ENCODE measurements at regions not wholly inside any gene's neighbourhood (a gene's known extent, or its start where the extent isn't known, plus 50 kb on each side); places are given as distances from the start of the nearest gene placed in this dataset.

DNA sequence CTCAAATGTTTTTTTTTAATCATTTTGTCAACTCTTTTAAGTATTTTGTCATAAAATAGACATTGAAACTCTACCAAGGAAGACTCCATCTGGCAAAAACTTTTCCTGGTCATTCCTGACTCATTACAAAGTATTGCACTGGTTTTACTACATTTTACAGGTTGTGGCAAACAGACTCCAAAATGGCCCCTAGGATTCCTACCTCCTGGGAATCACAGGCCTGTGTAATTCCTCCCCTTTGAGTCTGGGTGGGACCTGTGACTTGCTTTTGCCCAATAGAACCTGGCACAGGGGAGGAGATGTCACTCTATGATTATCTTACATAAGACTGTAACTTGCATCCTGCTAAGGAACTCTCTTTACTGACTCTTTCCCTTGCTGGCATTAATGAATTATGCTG, 123.6 kb upstream of the KCNJ6 start:
- no peak overlapping the region for H3K27ac ChIP-seq (ENCODE audit: low read depth, low read length)
- H3K36me3 ChIP-seq (ENCODE audit: control insufficient read depth, insufficient read depth, low read length) = no peaks in the 10 kb centered on the region
- H3K9me3 ChIP-seq (ENCODE audit: control insufficient read depth, insufficient read depth, low read length) = no peaks in the 10 kb centered on the region
- no peak overlapping the region for H3K9ac ChIP-seq (ENCODE audit: low read depth, low read length)
- no peaks in the 10 kb centered on the region for H3K27me3 ChIP-seq (ENCODE audit: control insufficient read depth, insufficient read depth, low read length)
- no peak overlapping the region for H3K4me3 ChIP-seq (ENCODE audit: low read depth, low read length)
- peaks cover 11% of the 10 kb centered on the region for H3K4me1 ChIP-seq (ENCODE audit: control insufficient read depth, insufficient read depth, low read length)

DNA sequence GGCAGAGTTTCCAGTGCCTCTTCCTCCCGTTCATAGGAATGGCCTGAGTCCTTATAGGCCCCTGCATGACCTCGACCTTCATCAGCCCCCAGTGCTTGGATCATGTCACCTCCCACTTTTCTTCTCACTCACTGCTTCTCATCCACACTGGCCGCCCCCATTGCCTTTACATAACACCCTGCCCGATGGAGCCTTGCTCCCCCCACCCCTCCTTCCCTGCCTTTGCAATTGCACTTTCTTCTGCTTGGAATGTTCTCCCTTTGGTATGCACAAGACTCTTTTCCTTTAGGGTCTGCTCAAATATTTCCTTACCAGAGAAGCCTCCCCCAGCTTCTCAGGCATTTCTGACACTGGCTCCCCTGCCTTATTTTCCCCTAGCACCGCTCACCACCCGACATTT, 125.2 kb upstream of the KCNJ6 start:
- Histone ChIP-seq H3K27me3 (ENCODE audit: control insufficient read depth, insufficient read depth, low read length) (no peaks in the 10 kb centered on the region), H3K9ac (ENCODE audit: low read depth, low read length) (no peak overlapping the region), H3K4me3 (ENCODE audit: low read depth, low read length) (no peak overlapping the region), H3K4me1 (ENCODE audit: control insufficient read depth, insufficient read depth, low read length) (peaks cover 11% of the 10 kb centered on the region), H3K27ac (ENCODE audit: low read depth, low read length) (no peak overlapping the region), H3K36me3 (ENCODE audit: control insufficient read depth, insufficient read depth, low read length) (no peaks in the 10 kb centered on the region), H3K9me3 (ENCODE audit: control insufficient read depth, insufficient read depth, low read length) (no peaks in the 10 kb centered on the region)

DNA sequence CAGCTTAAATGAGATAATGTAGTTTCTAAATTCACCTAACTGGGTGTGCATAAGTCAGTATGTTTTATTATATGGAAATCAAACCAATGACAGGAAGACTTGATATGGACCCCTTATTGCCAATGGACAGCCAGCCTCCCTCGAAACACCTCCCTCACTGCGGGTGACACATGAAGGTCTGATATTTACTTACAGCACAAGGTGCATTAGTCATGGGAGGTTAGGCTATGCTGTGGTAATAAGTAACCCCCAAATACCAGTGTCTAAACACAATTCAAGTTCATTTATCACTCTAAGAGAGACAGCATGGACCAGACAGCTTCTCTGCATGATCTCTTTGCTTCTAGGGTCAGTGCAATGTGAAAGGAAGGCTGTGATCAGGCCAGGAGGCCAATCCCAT, 126.0 kb upstream of the KCNJ6 start:
- H3K9ac ChIP-seq (ENCODE audit: low read depth, low read length) = no peak overlapping the region
- H3K4me1 ChIP-seq (ENCODE audit: control insufficient read depth, insufficient read depth, low read length) = peaks cover 11% of the 10 kb centered on the region
- no peak overlapping the region for H3K4me3 ChIP-seq (ENCODE audit: low read depth, low read length)
- H3K36me3 ChIP-seq (ENCODE audit: control insufficient read depth, insufficient read depth, low read length) = no peaks in the 10 kb centered on the region
- H3K27me3 ChIP-seq (ENCODE audit: control insufficient read depth, insufficient read depth, low read length) = no peaks in the 10 kb centered on the region
- H3K27ac ChIP-seq (ENCODE audit: low read depth, low read length) = no peak overlapping the region
- H3K9me3 ChIP-seq (ENCODE audit: control insufficient read depth, insufficient read depth, low read length) = no peaks in the 10 kb centered on the region

DNA sequence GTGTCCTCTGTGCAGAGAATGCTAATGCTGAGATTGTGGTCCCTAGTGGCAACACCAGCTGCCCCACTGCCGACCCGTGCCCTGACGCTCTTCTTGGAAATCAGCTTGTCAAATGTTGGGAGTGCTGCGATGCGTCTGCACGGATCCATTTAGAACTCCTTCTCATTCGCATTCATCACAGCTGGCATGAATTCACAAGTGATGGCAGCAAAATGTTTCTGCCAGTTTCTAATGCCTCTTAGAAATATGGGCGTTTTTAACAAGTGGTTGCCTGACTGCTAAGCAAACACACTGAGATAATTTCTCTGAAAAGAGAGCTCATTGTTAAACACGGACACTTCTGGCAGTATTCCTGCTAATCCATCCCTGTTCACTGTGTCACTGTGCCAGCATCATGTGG, 131.9 kb upstream of the KCNJ6 start:
- no peaks in the 10 kb centered on the region for H3K27me3 ChIP-seq (ENCODE audit: control insufficient read depth, insufficient read depth, low read length)
- no peaks in the 10 kb centered on the region for H3K9me3 ChIP-seq (ENCODE audit: control insufficient read depth, insufficient read depth, low read length)
- H3K4me3 ChIP-seq (ENCODE audit: low read depth, low read length) = no peak overlapping the region
- H3K36me3 ChIP-seq (ENCODE audit: control insufficient read depth, insufficient read depth, low read length) = no peaks in the 10 kb centered on the region
- no peak overlapping the region for H3K27ac ChIP-seq (ENCODE audit: low read depth, low read length)
- no peaks in the 10 kb centered on the region for H3K4me1 ChIP-seq (ENCODE audit: control insufficient read depth, insufficient read depth, low read length)
- no peak overlapping the region for H3K9ac ChIP-seq (ENCODE audit: low read depth, low read length)

DNA sequence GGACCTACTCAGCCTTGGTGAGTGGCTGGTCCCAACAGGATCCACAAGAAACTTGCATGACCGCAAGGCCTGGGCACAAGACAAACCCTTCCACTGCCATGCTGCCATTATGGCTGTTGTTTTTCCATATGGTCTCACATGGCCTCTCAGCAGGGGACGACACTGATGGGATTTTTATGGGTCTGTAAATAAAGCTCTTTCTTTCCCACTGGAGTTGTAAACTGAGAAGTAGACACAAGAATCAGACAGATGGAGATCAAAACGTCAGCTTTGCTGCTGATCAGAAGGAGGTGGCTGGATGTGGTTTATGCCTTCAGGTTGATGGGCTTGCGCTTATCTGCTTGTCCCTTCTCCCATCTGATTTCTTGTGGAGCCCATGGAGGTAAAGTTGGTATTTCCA, 138.1 kb upstream of the KCNJ6 start:
- Histone ChIP-seq H3K4me3 (ENCODE audit: low read depth, low read length) (no peak overlapping the region), H3K27me3 (ENCODE audit: control insufficient read depth, insufficient read depth, low read length) (no peaks in the 10 kb centered on the region; the same call in 1 of the 2 replicates), H3K36me3 (ENCODE audit: control insufficient read depth, insufficient read depth, low read length) (no peaks in the 10 kb centered on the region), H3K9ac (ENCODE audit: low read depth, low read length) (no peak overlapping the region), H3K4me1 (ENCODE audit: control insufficient read depth, insufficient read depth, low read length) (no peaks in the 10 kb centered on the region), H3K27ac (ENCODE audit: low read depth, low read length) (no peak overlapping the region), H3K9me3 (ENCODE audit: control insufficient read depth, insufficient read depth, low read length) (no peaks in the 10 kb centered on the region)

DNA sequence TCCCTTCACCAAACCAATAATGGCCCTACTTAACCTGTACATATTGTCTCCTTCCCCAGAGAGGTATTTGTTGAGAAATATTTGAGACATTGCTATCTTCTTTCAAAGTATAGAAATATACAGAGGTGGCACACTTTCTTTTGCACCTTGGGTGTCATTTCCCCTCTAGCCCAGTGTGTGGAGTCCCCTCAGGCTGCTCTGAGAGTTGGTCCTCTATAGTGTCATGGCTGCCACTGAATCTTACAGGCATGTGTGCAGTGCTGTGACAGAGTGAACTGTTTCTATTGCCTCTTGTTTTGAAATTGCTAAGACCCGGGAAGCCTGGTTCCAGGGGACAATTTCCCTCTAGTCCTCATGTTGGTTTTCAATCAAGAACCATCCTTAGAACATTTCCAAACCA, 140.2 kb upstream of the KCNJ6 start:
- Histone ChIP-seq H3K27me3 (ENCODE audit: control insufficient read depth, insufficient read depth, low read length) (no peaks in the 10 kb centered on the region; the same call in 1 of the 2 replicates), H3K4me3 (ENCODE audit: low read depth, low read length) (no peak overlapping the region), H3K9ac (ENCODE audit: low read depth, low read length) (no peak overlapping the region), H3K9me3 (ENCODE audit: control insufficient read depth, insufficient read depth, low read length) (no peaks in the 10 kb centered on the region), H3K36me3 (ENCODE audit: control insufficient read depth, insufficient read depth, low read length) (no peaks in the 10 kb centered on the region), H3K27ac (ENCODE audit: low read depth, low read length) (no peak overlapping the region), H3K4me1 (ENCODE audit: control insufficient read depth, insufficient read depth, low read length) (no peaks in the 10 kb centered on the region)

DNA sequence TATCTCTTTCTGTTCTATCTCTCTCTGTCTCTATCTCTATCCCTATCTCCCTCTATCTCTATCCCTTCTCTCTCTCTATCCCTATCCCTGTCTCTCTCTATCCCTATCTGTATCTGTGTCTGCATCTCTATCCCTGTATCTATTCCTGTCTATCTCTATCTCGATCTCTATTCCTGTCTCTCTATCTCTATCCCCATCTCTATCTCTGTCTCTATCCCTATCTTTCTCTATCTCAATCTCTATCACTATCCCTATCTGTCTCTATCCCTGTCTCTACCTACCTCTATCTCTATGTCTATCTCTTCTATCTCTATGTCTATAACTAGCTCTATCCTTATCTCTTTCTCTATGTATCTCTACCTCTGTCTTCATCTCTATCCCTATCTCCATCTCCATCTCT, 141.4 kb upstream of the KCNJ6 start:
- no peaks in the 10 kb centered on the region for H3K9me3 ChIP-seq (ENCODE audit: control insufficient read depth, insufficient read depth, low read length)
- H3K27ac ChIP-seq (ENCODE audit: low read depth, low read length) = no peak overlapping the region
- no peak overlapping the region for H3K9ac ChIP-seq (ENCODE audit: low read depth, low read length)
- no peaks in the 10 kb centered on the region for H3K36me3 ChIP-seq (ENCODE audit: control insufficient read depth, insufficient read depth, low read length)
- no peak overlapping the region for H3K4me3 ChIP-seq (ENCODE audit: low read depth, low read length)
- H3K4me1 ChIP-seq (ENCODE audit: control insufficient read depth, insufficient read depth, low read length) = no peaks in the 10 kb centered on the region
- H3K27me3 ChIP-seq (ENCODE audit: control insufficient read depth, insufficient read depth, low read length) = no peaks in the 10 kb centered on the region; the same call in 1 of the 2 replicates

DNA sequence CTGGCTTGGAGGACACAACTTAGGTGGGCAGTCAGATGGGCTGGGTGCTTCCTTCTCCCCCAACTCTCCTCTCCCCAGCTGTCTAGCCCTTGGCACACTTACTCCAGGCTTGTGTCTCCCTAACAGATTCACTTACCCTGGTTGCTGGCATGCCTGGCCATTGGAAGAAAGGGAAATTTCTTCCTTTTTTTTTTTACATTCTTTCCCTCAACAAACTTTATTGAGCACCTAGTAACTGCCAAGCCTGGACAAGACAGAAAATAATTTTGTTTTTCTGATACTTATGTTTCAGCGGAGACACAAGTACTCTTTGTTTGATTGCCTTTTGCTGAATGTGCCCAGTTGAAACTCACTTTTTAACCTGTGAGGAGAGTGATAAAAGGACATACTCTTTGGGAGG, 144.3 kb upstream of the KCNJ6 start:
- Histone ChIP-seq H3K9me3 (ENCODE audit: control insufficient read depth, insufficient read depth, low read length) (no peaks in the 10 kb centered on the region), H3K4me1 (ENCODE audit: control insufficient read depth, insufficient read depth, low read length) (no peaks in the 10 kb centered on the region)

DNA sequence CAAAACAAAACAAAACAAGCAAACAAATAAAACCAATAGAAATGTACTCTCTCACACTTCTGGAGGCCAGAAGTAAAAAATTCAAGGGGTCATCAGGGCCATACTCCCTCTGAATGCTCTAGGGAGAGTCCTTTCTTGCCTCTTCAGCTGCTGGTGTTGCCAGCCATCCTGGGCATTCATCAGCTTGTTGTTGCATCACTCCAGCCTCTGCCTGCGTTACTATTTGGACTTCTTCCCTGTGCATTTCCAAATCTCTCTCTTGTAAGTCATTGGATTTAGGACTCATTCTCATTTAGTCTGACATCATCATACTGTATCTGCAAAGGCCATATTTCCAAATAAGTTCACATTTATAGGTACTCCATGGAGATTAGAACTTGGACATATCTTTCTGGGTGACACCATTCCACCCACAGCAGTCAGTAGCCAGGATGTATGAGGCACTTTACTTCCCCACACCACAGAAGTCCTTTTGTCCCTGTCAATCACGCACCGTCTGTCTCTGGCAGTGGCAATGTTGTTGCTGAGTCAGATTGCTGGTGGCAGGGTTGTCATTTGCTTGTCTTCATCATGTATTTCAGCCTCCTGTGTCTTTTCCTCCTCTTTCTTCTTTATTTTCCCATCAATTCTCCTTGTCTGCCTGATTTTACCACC, 151.0 kb upstream of the KCNJ6 start:
- Histone ChIP-seq H3K9ac (ENCODE audit: low read depth, low read length) (no peak overlapping the region), H3K36me3 (ENCODE audit: control insufficient read depth, insufficient read depth, low read length) (no peaks in the 10 kb centered on the region), H3K4me3 (ENCODE audit: low read depth, low read length) (no peak overlapping the region), H3K27me3 (ENCODE audit: control insufficient read depth, insufficient read depth, low read length) (no peaks in the 10 kb centered on the region), H3K27ac (ENCODE audit: low read depth, low read length) (no peak overlapping the region), H3K4me1 (ENCODE audit: control insufficient read depth, insufficient read depth, low read length) (no peaks in the 10 kb centered on the region), H3K9me3 (ENCODE audit: control insufficient read depth, insufficient read depth, low read length) (no peaks in the 10 kb centered on the region)

More for the DNA sequence above, 144.3 kb upstream of the KCNJ6 start:
- Histone ChIP-seq H3K27me3 (ENCODE audit: control insufficient read depth, insufficient read depth, low read length) (no peaks in the 10 kb centered on the region; the same call in 1 of the 2 replicates), H3K4me3 (ENCODE audit: low read depth, low read length) (no peak overlapping the region), H3K36me3 (ENCODE audit: control insufficient read depth, insufficient read depth, low read length) (no peaks in the 10 kb centered on the region), H3K9ac (ENCODE audit: low read depth, low read length) (no peak overlapping the region), H3K27ac (ENCODE audit: low read depth, low read length) (no peak overlapping the region)

DNA sequence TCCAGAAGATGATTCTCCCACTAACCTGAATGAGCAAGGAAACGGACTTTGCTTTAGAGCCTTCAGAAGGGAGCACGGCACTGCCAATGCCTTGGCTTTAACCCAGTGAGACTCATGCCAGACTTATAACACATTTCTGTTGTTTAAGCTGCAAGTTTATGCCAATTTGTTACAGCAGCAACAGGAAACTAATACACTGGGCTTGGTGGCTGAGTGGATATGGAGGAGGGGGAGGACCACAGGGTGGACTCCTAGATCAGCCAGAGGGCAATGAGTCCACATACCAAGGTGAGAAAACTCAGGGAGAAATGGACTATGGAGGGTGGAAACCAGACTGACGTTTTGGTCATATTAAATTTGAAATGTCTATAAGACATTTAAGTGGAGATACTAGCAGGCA, 156.2 kb upstream of the KCNJ6 start:
- no peaks in the 10 kb centered on the region for H3K27me3 ChIP-seq (ENCODE audit: control insufficient read depth, insufficient read depth, low read length)
- no peaks in the 10 kb centered on the region for H3K4me1 ChIP-seq (ENCODE audit: control insufficient read depth, insufficient read depth, low read length)
- no peak overlapping the region for H3K9ac ChIP-seq (ENCODE audit: low read depth, low read length)

DNA sequence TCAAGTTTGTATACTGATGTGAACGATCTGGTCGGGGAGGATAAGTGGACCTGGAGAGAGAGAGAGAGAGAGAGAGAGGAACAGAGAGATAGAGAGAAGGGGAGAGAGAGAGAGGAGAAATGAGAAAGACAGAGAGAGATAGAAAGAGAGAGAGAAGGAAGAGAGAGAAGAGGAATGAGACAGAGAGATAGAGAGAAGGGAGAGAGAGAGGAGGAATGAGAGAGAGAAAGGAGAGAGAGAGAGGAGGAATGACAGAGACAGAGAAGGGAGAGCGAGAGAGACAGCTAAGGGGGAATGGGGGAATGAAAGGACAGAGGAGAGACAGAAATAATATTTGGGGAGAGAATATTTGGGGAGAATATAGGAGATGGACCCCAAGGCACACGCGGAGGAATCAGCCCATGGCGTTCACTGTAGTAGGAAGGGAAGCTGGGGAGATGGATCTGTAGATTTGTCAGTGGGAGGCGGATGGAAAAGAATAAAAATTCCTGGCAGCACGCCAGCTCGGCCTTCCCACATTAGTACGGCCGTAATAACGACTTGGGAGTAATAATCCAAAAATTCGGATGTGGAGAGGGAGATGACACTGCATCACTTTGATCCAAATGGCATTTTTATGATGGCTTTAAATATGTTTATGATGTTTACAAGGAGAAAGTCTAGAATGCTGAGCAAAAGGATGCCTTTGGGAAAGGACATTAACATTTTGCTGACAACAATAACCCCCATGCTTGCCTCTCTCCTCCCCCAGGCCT, 159.8 kb upstream of the KCNJ6 start:
- Histone ChIP-seq H3K27ac (ENCODE audit: low read depth, low read length) (no peak overlapping the region), H3K4me1 (ENCODE audit: control insufficient read depth, insufficient read depth, low read length) (no peaks in the 10 kb centered on the region), H3K4me3 (ENCODE audit: low read depth, low read length) (no peak overlapping the region), H3K9ac (ENCODE audit: low read depth, low read length) (no peak overlapping the region), H3K9me3 (ENCODE audit: control insufficient read depth, insufficient read depth, low read length) (peaks cover 2% of the 10 kb centered on the region; the same call in 1 of the 2 replicates), H3K36me3 (ENCODE audit: control insufficient read depth, insufficient read depth, low read length) (no peaks in the 10 kb centered on the region), H3K27me3 (ENCODE audit: control insufficient read depth, insufficient read depth, low read length) (no peaks in the 10 kb centered on the region)

More for the DNA sequence above, 156.2 kb upstream of the KCNJ6 start:
- Histone ChIP-seq H3K36me3 (ENCODE audit: control insufficient read depth, insufficient read depth, low read length) (no peaks in the 10 kb centered on the region), H3K9me3 (ENCODE audit: control insufficient read depth, insufficient read depth, low read length) (peaks cover 2% of the 10 kb centered on the region; the same call in 1 of the 2 replicates), H3K4me3 (ENCODE audit: low read depth, low read length) (no peak overlapping the region), H3K27ac (ENCODE audit: low read depth, low read length) (no peak overlapping the region)

All from HUES48 (cell line).